LNCAP (cell line): ENCODE measurements at regions not wholly inside any gene's neighbourhood (a gene's known extent, or its start where the extent isn't known, plus 50 kb on each side); places are given as distances from the start of the nearest gene placed in this dataset.

Experiments used
- CTCF ChIP-seq: fragments of 450-650 bp; IDR thresholded peaks from 2 replicates; pipeline ENCODE4 v1.5.1; 2017; ENCODE audit warnings: mild to moderate bottlenecking

- no peak for TF ChIP-seq CTCF
These were observed 1341.3 kb upstream of the PIK3C3 start for GRCh38 chr18:40613721-40614120.

- TF ChIP-seq CTCF = no peak
These were observed 1342.7 kb upstream of the PIK3C3 start for GRCh38 chr18:40612356-40612755.

GRCh38 chr18:40608226-40608625, 1346.8 kb upstream of the PIK3C3 start:
- no peak for TF ChIP-seq CTCF

GRCh38 chr18:40607542-40608148, 1347.4 kb upstream of the PIK3C3 start:
- TF ChIP-seq CTCF = no peak

GRCh38 chr18:40606996-40607395, 1348.0 kb upstream of the PIK3C3 start:
- no peak for TF ChIP-seq CTCF

GRCh38 chr18:40583671-40584070, 1371.4 kb upstream of the PIK3C3 start:
- TF ChIP-seq CTCF = no peak

DNA sequence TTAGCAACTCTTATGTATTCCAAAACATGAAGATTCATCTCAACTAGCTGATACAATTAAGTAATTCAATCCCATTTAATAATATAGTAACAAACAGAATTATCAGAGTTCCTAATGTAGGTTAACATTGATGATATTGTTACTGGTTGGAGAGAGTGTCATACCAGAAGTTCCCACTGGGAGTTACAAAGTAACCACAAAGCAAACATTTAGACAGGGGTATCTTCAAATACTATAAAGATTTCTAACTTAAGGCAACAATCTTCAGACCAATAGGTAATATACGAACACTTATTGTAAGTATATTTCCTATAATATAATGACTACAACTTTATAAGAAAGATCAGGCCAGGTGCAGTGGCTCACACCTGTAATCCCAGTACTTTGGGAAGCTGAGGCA, 1372.9 kb upstream of the PIK3C3 start:
- TF ChIP-seq CTCF = no peak

- TF ChIP-seq CTCF = no peak
These were observed 1377.1 kb upstream of the PIK3C3 start for GRCh38 chr18:40577981-40578365.
